SHP77 treated with DMSO at 0.1 percent for 48 hours (cell line): ENCODE measurements at regions not wholly inside any gene's neighbourhood (a gene's known extent, or its start where the extent isn't known, plus 50 kb on each side); places are given as distances from the start of the nearest gene placed in this dataset.
"Not testable (repeated sequence)": the region's sequence is repeated elsewhere in the genome, so short reads cannot be mapped to it uniquely, and the experiment has no call there.

ENCODE experiments used
- DNase-seq: peaks from one replicate; lab custom pipeline; 2025; lab: John Stamatoyannopoulos, UW

GRCh38 chr17:72366626-72367025 lies 245.8 kb downstream of the SOX9 start:
- no peak for DNase-seq

DNA sequence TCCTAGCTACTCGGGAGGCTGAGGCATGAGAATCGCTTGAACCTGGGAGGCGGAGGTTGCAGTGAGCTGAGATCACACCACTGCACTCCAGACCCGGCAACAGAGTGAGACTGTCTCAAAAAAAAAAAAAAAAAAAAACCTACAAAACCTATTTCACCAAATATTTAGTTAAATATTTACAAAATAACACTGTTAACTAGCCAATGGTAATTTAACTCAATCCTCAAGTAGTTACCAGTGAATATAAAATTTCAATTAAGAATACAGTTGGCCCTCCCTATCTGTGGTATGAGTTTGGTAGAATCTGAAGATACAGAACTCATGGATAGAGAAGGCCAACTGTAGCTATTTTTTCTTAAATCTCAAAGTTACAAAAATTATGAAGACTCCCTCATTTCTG lies 247.4 kb downstream of the SOX9 start:
- DNase-seq = no peak

- DNase-seq = no peak
These were observed 248.5 kb downstream of the SOX9 start for GRCh38 chr17:72369366-72369765.

GRCh38 chr17:72370819-72371218 lies 250.0 kb downstream of the SOX9 start:
- no peak for DNase-seq

- DNase-seq = no peak
These were observed 251.4 kb downstream of the SOX9 start for GRCh38 chr17:72372185-72372584.

GRCh38 chr17:72373910-72374741 lies 253.3 kb downstream of the SOX9 start:
- DNase-seq = no peak

DNA sequence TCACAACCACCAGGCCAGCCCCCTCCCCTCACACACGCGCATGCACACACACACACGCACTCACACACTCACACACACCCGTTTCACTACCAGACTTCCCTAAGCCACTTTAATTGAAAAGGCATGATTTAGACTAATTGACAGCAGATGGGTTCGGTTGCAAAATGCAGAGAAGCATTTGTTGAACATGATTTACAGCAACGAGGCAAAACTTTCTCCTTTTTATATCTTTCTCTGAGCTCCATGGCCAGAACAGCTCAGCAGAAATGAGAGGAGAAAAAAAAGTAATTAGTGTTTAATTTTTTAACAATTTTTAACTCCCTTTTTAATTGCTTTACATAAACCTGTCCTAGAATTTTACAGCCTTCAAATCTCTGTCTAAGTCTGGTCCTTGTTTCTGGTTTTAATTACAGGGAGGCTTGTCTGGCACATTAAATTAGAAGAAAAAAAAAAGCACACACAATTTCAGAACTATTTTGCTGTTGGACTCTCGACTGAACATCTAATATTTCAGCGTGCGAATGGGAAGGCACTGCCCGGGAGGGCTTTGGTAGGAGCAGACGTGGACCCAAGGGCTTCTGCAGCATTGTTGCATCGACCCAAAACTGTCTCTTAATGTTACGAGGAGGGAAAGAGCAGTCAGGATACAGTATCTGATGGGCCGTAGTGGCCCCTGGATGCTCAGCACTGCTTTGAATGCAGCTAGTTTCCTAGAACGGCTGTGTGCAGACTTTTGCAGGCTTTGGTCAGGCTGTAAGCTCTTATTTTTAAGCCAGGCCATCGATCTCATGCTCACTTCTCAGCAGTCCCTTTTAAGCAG lies 255.9 kb downstream of the SOX9 start:
- DNase-seq = no peak

DNA sequence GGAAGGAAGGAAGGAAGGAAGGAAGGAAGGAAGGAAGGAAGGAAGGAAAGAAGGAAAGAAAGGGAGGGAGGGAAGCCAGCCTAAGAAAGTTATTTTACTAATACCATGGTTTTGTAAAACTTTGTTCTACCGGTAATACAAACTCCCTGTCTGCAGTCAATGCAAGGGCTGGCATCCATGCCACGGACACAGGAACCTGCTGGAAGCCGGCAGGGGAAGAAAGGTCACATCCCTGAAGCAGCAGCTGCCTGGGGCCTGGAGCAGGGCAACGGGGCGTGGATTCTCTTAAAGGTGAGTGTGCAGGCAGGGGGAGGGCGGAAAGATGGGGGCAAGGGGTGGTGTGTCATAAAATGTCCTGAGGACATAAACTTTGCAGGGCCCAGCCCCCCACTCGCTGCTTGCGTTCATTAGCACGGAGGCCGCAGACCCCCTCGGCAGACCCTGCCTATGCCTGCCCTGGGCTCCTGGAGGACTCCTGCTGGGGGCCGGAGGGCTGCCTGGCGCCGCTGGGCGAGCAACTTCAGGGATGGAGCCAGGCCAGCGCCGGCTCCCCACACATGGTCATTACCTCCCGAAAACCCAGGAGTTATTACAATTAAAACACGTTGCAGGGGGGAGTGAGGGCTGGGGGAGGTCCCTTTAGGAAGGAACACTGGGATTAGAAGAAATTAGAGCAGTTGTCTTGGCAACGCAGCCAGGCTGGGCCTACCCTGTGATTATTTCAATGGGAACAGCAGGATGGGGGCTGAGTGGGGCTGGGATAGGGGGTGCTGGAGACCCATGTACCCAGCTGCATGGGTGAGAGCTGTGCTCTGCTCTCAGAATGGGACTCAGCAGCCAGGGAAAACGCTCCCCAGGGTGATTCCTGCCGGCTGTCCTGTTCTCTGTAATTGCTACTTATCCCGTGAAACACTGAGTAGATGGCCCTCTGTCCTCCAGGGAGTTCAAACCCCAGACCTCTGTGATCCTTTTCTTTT lies 257.9 kb downstream of the SOX9 start:
- no peak for DNase-seq

GRCh38 chr17:72379516-72379915 lies 258.7 kb downstream of the SOX9 start:
- no peak for DNase-seq

DNA sequence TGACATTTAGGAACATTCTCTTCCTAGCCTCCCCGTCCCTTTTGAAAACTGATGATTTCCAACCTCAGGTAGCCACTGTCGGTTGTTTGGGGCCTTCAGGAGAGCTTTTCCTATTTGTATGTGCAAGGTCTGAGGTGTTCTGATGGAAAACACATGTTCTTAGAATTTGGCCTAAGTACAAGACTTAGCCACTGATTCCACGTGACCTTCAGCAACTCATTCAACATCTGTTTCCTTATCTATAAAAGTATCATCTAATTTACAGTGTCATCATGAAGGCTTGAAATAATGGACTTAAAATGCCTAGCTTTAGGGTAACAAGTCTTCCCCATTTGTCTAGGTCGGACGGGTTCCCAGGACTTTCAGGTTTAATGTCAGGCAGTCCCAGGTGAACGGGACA lies 259.3 kb downstream of the SOX9 start:
- DNase-seq = no peak

GRCh38 chr17:72380737-72381136 lies 259.9 kb downstream of the SOX9 start:
- no peak for DNase-seq

- DNase-seq = no peak
These were observed 261.0 kb downstream of the SOX9 start for GRCh38 chr17:72381597-72382397.

- DNase-seq = no peak
These were observed 262.3 kb downstream of the SOX9 start for GRCh38 chr17:72382971-72383722.

GRCh38 chr17:72385475-72385874 lies 264.7 kb downstream of the SOX9 start:
- no peak for DNase-seq

- DNase-seq = not testable (repeated sequence)
These were observed 265.4 kb downstream of the SOX9 start for GRCh38 chr17:72386173-72386572.

- DNase-seq = peak; percentile 19
These were observed 265.9 kb downstream of the SOX9 start for GRCh38 chr17:72386619-72387237.

GRCh38 chr17:72387487-72387886 lies 266.7 kb downstream of the SOX9 start:
- DNase-seq = no peak

DNA sequence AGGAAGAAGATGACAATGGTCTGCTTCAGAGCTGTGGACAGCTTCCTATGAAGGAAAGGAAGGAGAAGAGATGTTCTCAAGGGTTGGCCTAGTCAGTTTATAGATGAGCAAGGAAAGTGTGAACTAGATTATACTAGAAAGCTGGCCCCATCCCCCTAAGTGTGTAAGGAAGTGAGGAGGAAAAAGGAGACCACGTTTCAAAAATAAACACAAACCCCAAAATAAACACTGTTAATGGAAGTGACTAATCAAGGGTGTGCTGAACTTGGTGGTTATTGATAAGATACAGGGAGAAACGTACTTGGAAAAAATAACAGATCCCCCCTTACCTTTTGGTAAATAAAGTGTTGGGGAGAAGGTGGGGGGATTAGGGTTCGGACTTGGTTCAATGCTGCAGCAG lies 267.1 kb downstream of the SOX9 start:
- DNase-seq = no peak

GRCh38 chr17:72388765-72389473 lies 268.1 kb downstream of the SOX9 start:
- no peak for DNase-seq
